Neutrophil (primary cell): ENCODE measurements at regions not wholly inside any gene's neighbourhood (a gene's known extent, or its start where the extent isn't known, plus 50 kb on each side); places are given as distances from the start of the nearest gene placed in this dataset.

ENCODE experiments used
- H3K27ac ChIP-seq: fragments of 200-600 bp; sonication (generic); 2 replicates; pipeline ENCODE4 v1.5.1; 2016; ENCODE audit warnings: mild to moderate bottlenecking, moderate library complexity
- H3K27me3 ChIP-seq: fragments of 200-600 bp; sonication (generic); 2 replicates; pipeline ENCODE4 v1.6.0; 2016; ENCODE audit warnings: mild to moderate bottlenecking
- H3K36me3 ChIP-seq: fragments of 200-600 bp; sonication (generic); 2 replicates; pipeline ENCODE4 v1.5.1; 2017
- H3K4me1 ChIP-seq, 2 experiments: fragments of 200-600 bp in 1 of 2; sonication (generic) in 1 of 2; 1 replicate in 1 of 2; 2 replicates in 1 of 2; pipeline versions ENCODE4 v1.5.1 to v1.6.1; 2013 to 2016; ENCODE audit warnings: low read depth in 1 of 2, low read length in 1 of 2, mild to moderate bottlenecking in 1 of 2, moderate library complexity in 1 of 2; ENCODE audit not compliant: control insufficient read depth in 1 of 2, insufficient read depth in 1 of 2
- H3K4me3 ChIP-seq, 2 experiments: fragments of 200-600 bp in 1 of 2; sonication (generic) in 1 of 2; 1 replicate in 1 of 2; 2 replicates in 1 of 2; pipeline ENCODE4 v1.5.1; 2013 to 2016; ENCODE audit warnings: low read depth in 1 of 2, low read length in 1 of 2, mild to moderate bottlenecking in 1 of 2, moderate library complexity in 1 of 2
- H3K9me3 ChIP-seq: fragments of 200-600 bp; sonication (generic); 2 replicates; pipeline ENCODE4 v1.5.1; 2016
- CTCF ChIP-seq: fragments of 200-600 bp; sonication (generic); IDR thresholded peaks from 2 replicates; pipeline ENCODE4 v1.5.1; 2016; ENCODE audit warnings: antibody characterized with exemption

GRCh38 chr7:22962775-22963350 is 51.1 kb downstream of the HYCC1 start:
- H3K4me3 ChIP-seq: no peak overlapping the region
- TF ChIP-seq CTCF: no peak
- no peaks in the 10 kb centered on the region for H3K4me1 ChIP-seq
- no peaks in the 10 kb centered on the region for H3K9me3 ChIP-seq
- H3K36me3 ChIP-seq: peaks cover 23% of the 10 kb centered on the region
- no peak overlapping the region for H3K27ac ChIP-seq
- H3K27me3 ChIP-seq: no peaks in the 10 kb centered on the region

GRCh38 chr7:22958742-22959141 is 55.2 kb downstream of the HYCC1 start:
- Histone ChIP-seq H3K27me3 (no peaks in the 10 kb centered on the region), H3K4me3 (no peak overlapping the region), H3K36me3 (peaks cover 26% of the 10 kb centered on the region), H3K4me1 (no peaks in the 10 kb centered on the region), H3K9me3 (no peaks in the 10 kb centered on the region), H3K27ac (no peak overlapping the region)
- TF ChIP-seq CTCF: no peak

GRCh38 chr7:22954251-22954650 is 59.7 kb downstream of the HYCC1 start:
- H3K4me3 ChIP-seq: no peak overlapping the region
- H3K27ac ChIP-seq: no peak overlapping the region
- H3K36me3 ChIP-seq: peaks cover 11% of the 10 kb centered on the region
- no peaks in the 10 kb centered on the region for H3K4me1 ChIP-seq
- no peak for TF ChIP-seq CTCF
- H3K27me3 ChIP-seq: no peaks in the 10 kb centered on the region
- no peaks in the 10 kb centered on the region for H3K9me3 ChIP-seq

- H3K4me3 ChIP-seq: no peak overlapping the region
- no peaks in the 10 kb centered on the region for H3K27me3 ChIP-seq
- TF ChIP-seq CTCF: no peak
- no peak overlapping the region for H3K27ac ChIP-seq
- peaks cover 2% of the 10 kb centered on the region for H3K36me3 ChIP-seq
- no peaks in the 10 kb centered on the region for H3K4me1 ChIP-seq
- no peaks in the 10 kb centered on the region for H3K9me3 ChIP-seq
Measured at GRCh38 chr7:22952306-22953015, 61.5 kb downstream of the HYCC1 start.

- Histone ChIP-seq H3K4me1 (no peaks in the 10 kb centered on the region), H3K9me3 (no peaks in the 10 kb centered on the region), H3K27me3 (no peaks in the 10 kb centered on the region), H3K36me3 (no peaks in the 10 kb centered on the region), H3K4me3 (no peak overlapping the region), H3K27ac (no peak overlapping the region)
- TF ChIP-seq CTCF: no peak
Measured at GRCh38 chr7:22949944-22950343, 64.0 kb downstream of the HYCC1 start.
